ENCODE measurements at regions not wholly inside any gene's neighbourhood (a gene's known extent, or its start where the extent isn't known, plus 50 kb on each side); places are given as distances from the start of the nearest gene placed in this dataset.

DNA sequence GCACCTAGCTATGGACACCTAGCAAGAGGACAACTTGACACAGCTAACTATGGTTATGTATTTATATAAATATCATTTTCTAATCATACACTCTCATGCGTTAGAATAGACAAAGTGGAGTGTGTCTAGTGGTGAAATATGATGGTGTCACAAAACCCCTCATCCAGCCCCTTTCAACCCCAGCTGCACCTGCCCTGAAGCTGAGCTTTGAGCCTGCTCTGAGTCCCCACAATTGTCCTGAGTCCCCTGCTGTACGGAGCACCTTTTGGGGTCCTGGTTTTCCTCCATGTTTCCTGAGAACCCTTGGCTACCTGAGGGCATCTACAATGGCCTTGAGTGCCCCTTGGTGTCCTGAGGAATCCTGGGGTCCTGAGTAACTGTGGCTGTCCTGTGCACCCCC, 1072.8 kb downstream of the TMEM121 start:
- Histone ChIP-seq H3K9me3 (no peaks in the 10 kb centered on the region), H3K4me3 (no peak overlapping the region), H3K27ac (no peak overlapping the region), H3K27me3 (peaks cover 20% of the 10 kb centered on the region), H3K36me3 (no peaks in the 10 kb centered on the region), H3K4me1 (no peaks in the 10 kb centered on the region)
- in situ Hi-C loops (cut with MboI; ENCODE audit: low pct_ligation_motif_present in 1 of 4, low pct_unique_long_range_greater_than_20kb in 1 of 4, low sequenced_read_pairs in 3 of 4) (loop anchor here in 1 of 4 donors (5.0 kb wide), 1 partner anchor 78 kb away; no protein-coding TSS in a partner anchor), intact Hi-C loops (cut with DNase I; ENCODE audit: low total_unique reads) (no loop called here)
- TF ChIP-seq POLR2AphosphoS5 (IDR thresholded peaks at IDR 0.05) = no peak
- WGBS, 2 donors (ENCODE audit: low coverage in 1 of 2) = 70 to 80% methylated on average over 1 to 2 of the region's 2 CpGs
- DNase-seq = no peak

DNA sequence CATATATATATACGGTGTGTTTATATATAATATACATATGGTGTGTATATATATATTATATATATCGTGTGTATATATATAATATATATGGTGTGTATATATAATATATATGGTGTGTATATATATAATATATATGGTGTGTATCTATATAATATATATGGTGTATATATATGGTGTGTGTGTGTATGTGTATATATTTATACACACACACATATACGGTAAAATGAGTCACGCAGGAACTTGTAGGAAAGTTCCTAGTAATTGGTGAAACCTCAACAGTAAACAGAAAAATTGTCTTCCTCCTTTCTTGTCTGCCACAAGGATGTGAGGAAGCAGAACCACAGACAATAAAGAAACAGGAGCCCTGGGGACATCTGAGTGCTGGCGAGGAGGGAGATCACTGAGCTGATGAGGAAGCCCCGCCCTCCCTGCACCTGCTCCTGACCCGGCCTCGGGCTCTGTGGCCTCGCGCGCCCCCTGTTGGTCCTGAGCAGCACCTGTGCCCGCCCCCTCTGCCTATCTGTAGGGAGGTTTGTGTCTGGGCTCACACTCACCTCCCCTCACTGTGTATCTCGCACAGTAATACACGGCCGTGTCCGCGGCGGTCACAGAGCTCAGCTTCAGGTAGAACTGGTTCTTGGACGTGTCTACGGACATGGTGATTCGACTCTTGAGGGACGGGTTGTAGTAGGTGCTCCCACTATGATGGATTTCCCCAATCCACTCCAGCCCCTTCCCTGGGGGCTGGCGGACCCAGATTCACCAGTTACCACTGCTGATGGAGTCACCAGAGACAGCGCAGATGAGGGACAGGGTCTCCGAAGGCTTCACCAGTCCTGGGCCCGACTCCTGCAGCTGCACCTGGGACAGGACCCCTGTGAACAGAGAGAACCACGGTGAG, 1079.4 kb downstream of the TMEM121 start:
- TF ChIP-seq POLR2A (IDR thresholded peaks at IDR 0.05) = no peak
- TF ChIP-seq, protein P1, sequence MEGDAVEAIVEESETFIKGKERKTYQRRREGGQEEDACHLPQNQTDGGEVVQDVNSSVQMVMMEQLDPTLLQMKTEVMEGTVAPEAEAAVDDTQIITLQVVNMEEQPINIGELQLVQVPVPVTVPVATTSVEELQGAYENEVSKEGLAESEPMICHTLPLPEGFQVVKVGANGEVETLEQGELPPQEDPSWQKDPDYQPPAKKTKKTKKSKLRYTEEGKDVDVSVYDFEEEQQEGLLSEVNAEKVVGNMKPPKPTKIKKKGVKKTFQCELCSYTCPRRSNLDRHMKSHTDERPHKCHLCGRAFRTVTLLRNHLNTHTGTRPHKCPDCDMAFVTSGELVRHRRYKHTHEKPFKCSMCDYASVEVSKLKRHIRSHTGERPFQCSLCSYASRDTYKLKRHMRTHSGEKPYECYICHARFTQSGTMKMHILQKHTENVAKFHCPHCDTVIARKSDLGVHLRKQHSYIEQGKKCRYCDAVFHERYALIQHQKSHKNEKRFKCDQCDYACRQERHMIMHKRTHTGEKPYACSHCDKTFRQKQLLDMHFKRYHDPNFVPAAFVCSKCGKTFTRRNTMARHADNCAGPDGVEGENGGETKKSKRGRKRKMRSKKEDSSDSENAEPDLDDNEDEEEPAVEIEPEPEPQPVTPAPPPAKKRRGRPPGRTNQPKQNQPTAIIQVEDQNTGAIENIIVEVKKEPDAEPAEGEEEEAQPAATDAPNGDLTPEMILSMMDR (IDR thresholded peaks at IDR 0.05) = peak in 4 of 5 experiments; percentile 23 to 45 (median 32)
- no peaks in the 10 kb centered on the region for H3K36me3 ChIP-seq
- 48 to 49% methylated on average over 5 to 27 of the region's 27 CpGs for WGBS, 2 donors (ENCODE audit: low coverage in 1 of 2)
- H3K27me3 ChIP-seq = peaks cover 21% of the 10 kb centered on the region
- intact Hi-C loops (cut with DNase I; ENCODE audit: low total_unique reads) = no loop called here
- H3K27ac ChIP-seq = no peak overlapping the region
- no peak overlapping the region for H3K4me3 ChIP-seq
- H3K9me3 ChIP-seq = no peaks in the 10 kb centered on the region
- DNase-seq = peak; percentile 65
- in situ Hi-C loops (cut with MboI; ENCODE audit: low pct_ligation_motif_present in 1 of 4, low pct_unique_long_range_greater_than_20kb in 1 of 4, low sequenced_read_pairs in 3 of 4) = no loop called here
- H3K4me1 ChIP-seq = no peaks in the 10 kb centered on the region

DNA sequence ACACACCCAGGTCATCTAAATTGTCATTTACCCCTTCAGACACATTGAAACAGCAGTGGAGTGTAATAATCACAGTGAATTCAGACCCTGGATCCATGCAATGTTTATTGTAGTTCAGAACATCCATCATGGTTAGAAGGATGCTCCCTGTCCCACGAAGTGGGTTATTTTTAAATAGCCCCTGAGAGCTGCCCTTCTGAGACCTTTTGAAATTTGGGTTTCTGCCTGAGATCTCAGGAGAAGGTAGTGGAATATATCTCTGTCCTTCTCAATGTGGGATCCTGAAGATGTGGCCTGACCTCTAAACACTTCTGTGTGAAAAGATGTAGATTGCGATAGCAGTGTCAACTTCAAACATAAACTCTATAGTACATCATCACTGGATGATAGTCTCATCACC, 1080.6 kb downstream of the TMEM121 start:
- no peak for DNase-seq
- no peaks in the 10 kb centered on the region for H3K9me3 ChIP-seq
- H3K36me3 ChIP-seq = no peaks in the 10 kb centered on the region
- TF ChIP-seq POLR2A (IDR thresholded peaks at IDR 0.05) (no peak), EP300 (IDR thresholded peaks at IDR 0.05; ENCODE audit: low read depth) (no peak), POLR2AphosphoS5 (IDR thresholded peaks at IDR 0.05) (no peak)
- TF ChIP-seq, protein P1 (IDR thresholded peaks at IDR 0.05) = no peak
- H3K27me3 ChIP-seq = peaks cover 18% of the 10 kb centered on the region
- in situ Hi-C loops (cut with MboI; ENCODE audit: low pct_ligation_motif_present in 1 of 4, low pct_unique_long_range_greater_than_20kb in 1 of 4, low sequenced_read_pairs in 3 of 4) (no loop called here), intact Hi-C loops (cut with DNase I; ENCODE audit: low total_unique reads) (no loop called here)
- WGBS, 2 donors (ENCODE audit: low coverage in 1 of 2) = 72 to 90% methylated on average over 2 of the region's 2 CpGs
- H3K27ac ChIP-seq = no peak overlapping the region
- no peaks in the 10 kb centered on the region for H3K4me1 ChIP-seq
- no peak overlapping the region for H3K4me3 ChIP-seq

DNA sequence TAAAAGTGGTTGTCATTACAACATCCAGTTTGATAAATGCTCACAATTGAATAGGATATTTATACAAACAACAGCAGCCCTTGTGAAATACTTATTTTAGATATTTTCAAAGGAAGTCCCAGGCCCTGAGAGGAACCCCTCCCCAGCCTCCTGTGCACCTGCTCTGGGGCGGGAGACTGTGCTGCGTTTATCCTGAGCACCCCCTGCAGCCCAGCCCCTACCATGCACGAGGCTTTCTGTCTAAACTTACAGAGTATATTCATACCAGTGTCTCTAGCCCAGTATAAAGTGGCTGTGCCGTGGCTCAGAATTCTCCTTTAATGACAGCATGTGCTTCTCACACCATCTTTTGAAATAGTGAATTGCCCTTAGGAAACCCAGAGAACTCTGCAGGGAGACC, 1084.3 kb downstream of the TMEM121 start:
- Histone ChIP-seq H3K27me3 (peaks cover 15% of the 10 kb centered on the region), H3K27ac (no peak overlapping the region), H3K4me3 (no peak overlapping the region), H3K36me3 (no peaks in the 10 kb centered on the region), H3K4me1 (no peaks in the 10 kb centered on the region), H3K9me3 (no peaks in the 10 kb centered on the region)
- no peak for DNase-seq
- intact Hi-C loops (cut with DNase I; ENCODE audit: low total_unique reads) (no loop called here), in situ Hi-C loops (cut with MboI; ENCODE audit: low pct_ligation_motif_present in 1 of 4, low pct_unique_long_range_greater_than_20kb in 1 of 4, low sequenced_read_pairs in 3 of 4) (no loop called here)
- TF ChIP-seq POLR2A (IDR thresholded peaks at IDR 0.05) (no peak), EP300 (IDR thresholded peaks at IDR 0.05; ENCODE audit: low read depth) (no peak), POLR2AphosphoS5 (IDR thresholded peaks at IDR 0.05) (no peak)
- TF ChIP-seq, protein P1 (IDR thresholded peaks at IDR 0.05) = no peak
- 60% methylated on average over 4 of the region's 4 CpGs; no CpG with 5 or more reads in 1 of the 2 donors for WGBS, 2 donors (ENCODE audit: low coverage in 1 of 2)
